ENCODE measurements at regions not wholly inside any gene's neighbourhood (a gene's known extent, or its start where the extent isn't known, plus 50 kb on each side); places are given as distances from the start of the nearest gene placed in this dataset.

DNA sequence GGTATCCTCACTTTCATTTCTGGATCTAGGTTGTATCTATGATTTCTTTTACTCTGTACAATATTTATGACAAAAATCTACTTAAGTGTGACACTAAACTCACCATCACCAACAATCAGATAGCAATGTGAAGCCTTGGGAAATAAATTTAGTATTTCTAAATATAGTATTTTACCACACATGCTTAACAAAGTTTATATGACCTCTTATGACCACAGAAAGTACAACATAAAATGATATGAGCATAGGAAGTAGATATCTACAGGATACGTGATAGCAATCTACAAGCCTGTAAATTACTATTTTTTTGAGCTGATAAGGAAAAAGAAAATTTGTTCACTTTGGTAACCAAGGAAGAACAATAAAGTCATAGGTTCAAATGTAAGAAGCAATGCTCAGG, 910.4 kb upstream of the CITED2 start:
- no peak for DNase-seq (ENCODE audit: low spot score)
- no peaks in the 10 kb centered on the region for H3K9me3 Mint-ChIP-seq
- no peak overlapping the region for H3K27ac Mint-ChIP-seq

DNA sequence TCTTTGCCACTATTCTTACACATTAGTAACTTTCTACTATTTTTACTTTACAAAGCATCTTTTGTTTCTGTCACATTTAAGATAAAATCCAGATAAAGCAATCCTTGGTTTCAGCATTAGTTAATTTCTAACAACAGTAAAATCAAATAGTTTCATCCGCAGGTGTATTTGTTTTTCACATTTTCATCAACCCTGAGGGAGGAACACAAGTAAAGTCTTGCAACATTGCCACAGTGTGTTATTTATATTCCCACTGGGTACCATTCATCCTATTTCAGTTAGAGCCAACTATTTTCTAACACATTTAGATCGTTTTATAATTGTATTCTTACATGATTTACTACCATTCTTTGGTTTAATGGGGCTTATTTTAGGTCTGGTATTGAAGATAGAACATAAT, 908.7 kb upstream of the CITED2 start:
- H2AFZ ChIP-seq (replicated peaks): no peak overlapping the region
- H3K27me3 Mint-ChIP-seq (ENCODE audit: insufficient read depth, low read depth): no peaks in the 10 kb centered on the region
- no peaks in the 10 kb centered on the region for H3K36me3 Mint-ChIP-seq

More for the DNA sequence above, 910.4 kb upstream of the CITED2 start:
- H3K27me3 ChIP-seq: no peaks in the 10 kb centered on the region
- no peak overlapping the region for H3K27ac ChIP-seq
- Mint-ChIP-seq H3K36me3 (no peaks in the 10 kb centered on the region), H3K4me3 (no peak overlapping the region), H3K27me3 (ENCODE audit: insufficient read depth, low read depth) (no peaks in the 10 kb centered on the region), H3K4me1 (peaks cover 8% of the 10 kb centered on the region)
- H3K36me3 ChIP-seq: no peaks in the 10 kb centered on the region
- no peaks in the 10 kb centered on the region for H3F3A ChIP-seq (ENCODE audit: low read depth)
- TF ChIP-seq EZH2 (IDR thresholded peaks at IDR 0.05) (no peak), EZH2phosphoT487 (IDR thresholded peaks at IDR 0.05) (no peak)
- TF ChIP-seq, protein P1, sequence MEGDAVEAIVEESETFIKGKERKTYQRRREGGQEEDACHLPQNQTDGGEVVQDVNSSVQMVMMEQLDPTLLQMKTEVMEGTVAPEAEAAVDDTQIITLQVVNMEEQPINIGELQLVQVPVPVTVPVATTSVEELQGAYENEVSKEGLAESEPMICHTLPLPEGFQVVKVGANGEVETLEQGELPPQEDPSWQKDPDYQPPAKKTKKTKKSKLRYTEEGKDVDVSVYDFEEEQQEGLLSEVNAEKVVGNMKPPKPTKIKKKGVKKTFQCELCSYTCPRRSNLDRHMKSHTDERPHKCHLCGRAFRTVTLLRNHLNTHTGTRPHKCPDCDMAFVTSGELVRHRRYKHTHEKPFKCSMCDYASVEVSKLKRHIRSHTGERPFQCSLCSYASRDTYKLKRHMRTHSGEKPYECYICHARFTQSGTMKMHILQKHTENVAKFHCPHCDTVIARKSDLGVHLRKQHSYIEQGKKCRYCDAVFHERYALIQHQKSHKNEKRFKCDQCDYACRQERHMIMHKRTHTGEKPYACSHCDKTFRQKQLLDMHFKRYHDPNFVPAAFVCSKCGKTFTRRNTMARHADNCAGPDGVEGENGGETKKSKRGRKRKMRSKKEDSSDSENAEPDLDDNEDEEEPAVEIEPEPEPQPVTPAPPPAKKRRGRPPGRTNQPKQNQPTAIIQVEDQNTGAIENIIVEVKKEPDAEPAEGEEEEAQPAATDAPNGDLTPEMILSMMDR (IDR thresholded peaks at IDR 0.05): no peak
- no peaks in the 10 kb centered on the region for H4K20me1 ChIP-seq (ENCODE audit: low read depth)
- H3K79me2 ChIP-seq (ENCODE audit: low read depth): no peaks in the 10 kb centered on the region
- H3K4me1 ChIP-seq: no peaks in the 10 kb centered on the region
- no peak overlapping the region for H2AFZ ChIP-seq (replicated peaks)
- H3K9ac ChIP-seq: no peak overlapping the region
- H3K4me3 ChIP-seq: no peak overlapping the region
- no peak overlapping the region for H3K4me2 ChIP-seq
- H3K9me3 ChIP-seq (ENCODE audit: low read depth): no peaks in the 10 kb centered on the region

DNA sequence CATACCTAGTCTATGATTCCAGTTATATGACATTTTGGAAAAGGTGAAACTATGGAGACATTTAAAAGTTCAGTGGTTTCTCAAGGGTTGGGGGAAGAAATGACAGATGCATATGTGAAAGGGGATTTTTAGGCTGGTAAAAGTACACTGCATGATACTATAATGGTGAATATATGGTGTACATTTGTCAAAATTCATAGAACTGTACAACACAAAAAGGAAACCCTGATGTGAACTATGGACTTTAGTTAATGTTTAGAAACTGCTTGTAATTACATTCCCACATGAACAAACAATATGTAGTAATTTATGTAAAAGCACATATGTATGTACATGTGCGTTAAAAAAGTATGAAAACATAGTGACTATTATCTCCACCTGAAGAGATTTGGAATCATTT, 907.3 kb upstream of the CITED2 start:
- Histone ChIP-seq H3F3A (ENCODE audit: low read depth) (no peaks in the 10 kb centered on the region), H3K79me2 (ENCODE audit: low read depth) (no peaks in the 10 kb centered on the region), H3K9me3 (ENCODE audit: low read depth) (no peaks in the 10 kb centered on the region), H3K27ac (no peak overlapping the region), H3K9ac (no peak overlapping the region), H3K4me2 (no peak overlapping the region), H3K27me3 (no peaks in the 10 kb centered on the region), H3K4me1 (no peaks in the 10 kb centered on the region), H3K36me3 (no peaks in the 10 kb centered on the region), H3K4me3 (no peak overlapping the region), H4K20me1 (ENCODE audit: low read depth) (no peaks in the 10 kb centered on the region), H2AFZ (replicated peaks) (no peak overlapping the region)
- H3K4me1 Mint-ChIP-seq: no peaks in the 10 kb centered on the region
- H3K27me3 Mint-ChIP-seq (ENCODE audit: insufficient read depth, low read depth): no peaks in the 10 kb centered on the region
- no peak overlapping the region for H3K4me3 Mint-ChIP-seq
- no peaks in the 10 kb centered on the region for H3K9me3 Mint-ChIP-seq
- TF ChIP-seq EZH2 (IDR thresholded peaks at IDR 0.05): no peak
- TF ChIP-seq, protein P1 (IDR thresholded peaks at IDR 0.05): no peak
- TF ChIP-seq EZH2phosphoT487 (IDR thresholded peaks at IDR 0.05): no peak
- DNase-seq (ENCODE audit: low spot score): no peak
- H3K36me3 Mint-ChIP-seq: no peaks in the 10 kb centered on the region
- H3K27ac Mint-ChIP-seq: no peak overlapping the region

More for the DNA sequence above, 908.7 kb upstream of the CITED2 start:
- Mint-ChIP-seq H3K4me3 (no peak overlapping the region), H3K4me1 (peaks cover 6% of the 10 kb centered on the region), H3K9me3 (no peaks in the 10 kb centered on the region), H3K27ac (no peak overlapping the region)
- Histone ChIP-seq H3K4me2 (no peak overlapping the region), H3K27me3 (no peaks in the 10 kb centered on the region), H3F3A (ENCODE audit: low read depth) (no peaks in the 10 kb centered on the region), H3K36me3 (no peaks in the 10 kb centered on the region), H4K20me1 (ENCODE audit: low read depth) (no peaks in the 10 kb centered on the region), H3K9ac (no peak overlapping the region), H3K79me2 (ENCODE audit: low read depth) (no peaks in the 10 kb centered on the region), H3K4me3 (no peak overlapping the region), H3K27ac (no peak overlapping the region), H3K4me1 (no peaks in the 10 kb centered on the region), H3K9me3 (ENCODE audit: low read depth) (no peaks in the 10 kb centered on the region)
- no peak for DNase-seq (ENCODE audit: low spot score)
- TF ChIP-seq EZH2phosphoT487 (IDR thresholded peaks at IDR 0.05) (no peak), EZH2 (IDR thresholded peaks at IDR 0.05) (no peak)
- TF ChIP-seq, protein P1 (IDR thresholded peaks at IDR 0.05): no peak
